CD4-positive, alpha-beta T cell treated with Interleukin-17A for 1 hour (primary cell): ENCODE measurements at regions not wholly inside any gene's neighbourhood (a gene's known extent, or its start where the extent isn't known, plus 50 kb on each side); places are given as distances from the start of the nearest gene placed in this dataset.

ENCODE experiments used
- DNase-seq: peaks from one replicate; pipeline ENCODE4 v3.0.0-alpha.2; 2020

GRCh38 chr2:41079011-41079410, 627.1 kb upstream of the SLC8A1 start:
- no peak for DNase-seq

- DNase-seq = no peak
These were observed 632.4 kb upstream of the SLC8A1 start for GRCh38 chr2:41084321-41084720.

GRCh38 chr2:41087946-41088345, 636.1 kb upstream of the SLC8A1 start:
- DNase-seq = no peak

- no peak for DNase-seq
These were observed 649.4 kb upstream of the SLC8A1 start for GRCh38 chr2:41101281-41101680.

GRCh38 chr2:41109744-41110143, 657.9 kb upstream of the SLC8A1 start:
- no peak for DNase-seq

- no peak for DNase-seq
These were observed 660.1 kb upstream of the SLC8A1 start for GRCh38 chr2:41111836-41112627.

GRCh38 chr2:41116106-41116797, 664.4 kb upstream of the SLC8A1 start:
- DNase-seq = no peak

GRCh38 chr2:41119489-41119888, 667.6 kb upstream of the SLC8A1 start:
- DNase-seq = no peak

GRCh38 chr2:41123341-41123740, 671.5 kb upstream of the SLC8A1 start:
- DNase-seq = no peak

- no peak for DNase-seq
These were observed 675.5 kb upstream of the SLC8A1 start for GRCh38 chr2:41127351-41127750.

- no peak for DNase-seq
These were observed 678.1 kb upstream of the SLC8A1 start for GRCh38 chr2:41129988-41130387.

- no peak for DNase-seq
These were observed 685.1 kb upstream of the SLC8A1 start for GRCh38 chr2:41137031-41137430.

- DNase-seq = no peak
These were observed 689.4 kb upstream of the SLC8A1 start for GRCh38 chr2:41141146-41141791.

GRCh38 chr2:41142478-41142877, 690.6 kb upstream of the SLC8A1 start:
- DNase-seq = no peak

- no peak for DNase-seq
These were observed 693.2 kb upstream of the SLC8A1 start for GRCh38 chr2:41145066-41145465.

GRCh38 chr2:41149054-41149453, 697.2 kb upstream of the SLC8A1 start:
- DNase-seq = no peak

- DNase-seq = no peak
These were observed 699.9 kb upstream of the SLC8A1 start for GRCh38 chr2:41151746-41152145.

- no peak for DNase-seq
These were observed 700.4 kb upstream of the SLC8A1 start for GRCh38 chr2:41152318-41152717.

GRCh38 chr2:41160439-41160838, 708.5 kb upstream of the SLC8A1 start:
- DNase-seq = no peak

- no peak for DNase-seq
These were observed 715.1 kb upstream of the SLC8A1 start for GRCh38 chr2:41167014-41167413.

GRCh38 chr2:41169744-41170143, 717.9 kb upstream of the SLC8A1 start:
- no peak for DNase-seq

GRCh38 chr2:41170589-41170988, 718.7 kb upstream of the SLC8A1 start:
- DNase-seq = no peak

GRCh38 chr2:41180387-41180786, 728.5 kb upstream of the SLC8A1 start:
- DNase-seq = no peak

- DNase-seq = no peak
These were observed 731.1 kb upstream of the SLC8A1 start for GRCh38 chr2:41182961-41183360.
